HG03097 (cell line): ENCODE measurements at regions not wholly inside any gene's neighbourhood (a gene's known extent, or its start where the extent isn't known, plus 50 kb on each side); places are given as distances from the start of the nearest gene placed in this dataset.

Source experiments
- ATAC-seq: cut with Tn5 transposase; IDR thresholded peaks from one replicate; pipeline ENCODE4 v1.9.1; 2021; ENCODE audit not compliant: unreplicated experiment, low FRiP score

DNA sequence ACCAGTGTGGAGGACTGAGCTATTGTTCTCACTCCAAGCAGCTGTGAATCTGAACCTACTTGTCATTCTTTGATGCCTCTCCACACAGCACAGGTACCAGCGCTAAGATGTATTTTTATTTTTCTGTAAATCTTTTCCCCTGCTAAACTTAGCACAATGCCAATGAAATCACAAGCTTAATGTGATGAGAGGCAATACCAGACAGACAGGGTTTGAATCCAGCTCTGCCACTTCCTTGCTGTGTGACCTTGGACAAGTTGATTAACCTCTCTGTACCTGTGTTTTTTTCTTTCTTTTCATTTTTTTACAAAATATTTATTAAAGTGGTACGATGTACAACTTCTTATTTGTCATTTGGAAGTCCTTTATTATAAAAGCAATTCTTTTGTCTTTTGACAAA, 757.6 kb downstream of the MED13L start:
- no peak for ATAC-seq

DNA sequence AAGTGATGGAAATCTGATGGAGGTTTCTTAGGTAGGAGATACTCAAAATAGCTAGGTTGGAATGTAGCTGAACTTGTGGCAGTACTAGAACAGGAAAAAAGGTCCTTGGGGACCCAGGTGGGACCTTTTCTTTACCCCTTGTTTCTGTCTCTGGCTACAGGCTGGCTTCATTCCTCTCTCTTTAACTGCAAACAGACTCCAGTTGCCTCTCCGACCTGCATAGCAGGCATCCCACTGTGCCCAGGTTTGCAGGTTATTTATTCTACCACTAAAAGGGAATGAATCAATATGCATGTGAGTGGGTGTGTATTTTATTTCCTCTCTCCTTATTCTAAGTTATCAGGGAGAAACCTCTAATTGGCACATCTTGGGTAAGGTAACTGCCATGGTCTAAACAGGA, 758.1 kb downstream of the MED13L start:
- ATAC-seq: no peak

DNA sequence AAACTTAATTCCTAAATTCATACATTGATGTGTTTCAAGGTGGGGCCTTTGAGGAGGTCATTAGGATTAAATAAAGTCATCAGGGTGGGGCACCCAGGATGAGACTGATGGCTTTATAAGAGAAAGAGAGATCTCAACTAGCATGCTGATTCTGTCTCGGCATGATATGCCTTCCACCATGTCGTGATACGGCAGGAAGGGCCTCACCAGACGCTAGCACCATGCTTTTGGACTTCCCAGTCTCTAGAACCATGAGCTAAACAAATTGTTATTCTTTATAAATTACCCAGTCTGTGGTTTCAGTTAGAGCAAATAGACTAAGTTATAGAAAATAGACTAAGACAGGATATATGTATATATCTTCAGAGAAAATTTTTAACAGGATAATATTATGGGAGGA, 759.6 kb downstream of the MED13L start:
- no peak for ATAC-seq

DNA sequence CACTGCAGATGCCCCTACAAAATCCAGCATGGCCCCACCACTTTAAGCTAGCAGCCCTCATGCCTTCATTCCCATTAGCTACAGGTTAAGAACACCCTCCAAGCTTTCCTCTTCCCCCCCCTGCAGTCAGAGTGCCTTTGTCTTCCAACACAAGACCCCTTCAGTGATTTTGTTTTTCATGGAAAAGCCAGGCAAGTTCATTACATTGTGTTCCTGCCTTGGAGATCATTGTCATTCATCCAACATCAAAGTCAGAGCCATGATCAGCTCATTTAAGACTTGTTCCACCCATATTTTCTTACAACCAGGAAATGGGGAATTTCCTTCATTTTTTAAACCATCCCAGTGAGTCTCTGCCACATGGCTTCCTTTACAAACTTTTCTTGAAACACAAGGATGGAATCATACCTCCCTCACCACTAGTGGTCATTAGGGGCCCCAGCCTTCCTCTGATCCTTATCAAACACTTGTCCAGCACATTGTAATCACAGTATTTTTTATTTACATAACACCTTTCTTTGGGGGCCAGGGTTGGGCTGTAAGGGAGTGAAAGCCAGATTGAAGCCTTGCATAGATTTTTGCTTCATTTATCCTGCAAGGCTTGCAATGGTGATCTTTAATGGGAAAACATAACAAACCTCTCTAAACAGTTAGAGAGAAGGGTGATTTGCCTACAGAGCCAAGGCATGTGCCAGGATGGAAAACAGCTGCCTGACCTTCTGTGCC, 765.3 kb downstream of the MED13L start:
- no peak for ATAC-seq

DNA sequence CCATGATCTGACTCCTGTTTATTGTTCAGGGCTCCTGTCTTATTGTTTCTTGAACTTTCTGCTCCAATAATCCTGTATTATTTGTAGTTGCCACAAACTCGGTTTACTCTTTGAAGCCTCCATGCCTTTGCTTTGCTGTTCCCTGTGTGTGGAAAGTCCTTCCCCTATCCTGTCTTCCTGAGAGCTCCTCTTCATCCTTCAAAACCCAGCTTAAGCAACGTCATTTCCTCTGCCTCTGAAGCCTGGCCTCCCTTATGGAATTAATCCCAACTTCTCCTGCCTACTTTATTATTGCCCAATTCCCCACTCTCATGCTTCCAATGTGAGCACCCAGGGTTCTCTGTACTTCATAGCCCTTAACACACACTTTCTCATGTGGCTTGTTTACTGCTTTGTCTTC, 766.2 kb downstream of the MED13L start:
- ATAC-seq: no peak

DNA sequence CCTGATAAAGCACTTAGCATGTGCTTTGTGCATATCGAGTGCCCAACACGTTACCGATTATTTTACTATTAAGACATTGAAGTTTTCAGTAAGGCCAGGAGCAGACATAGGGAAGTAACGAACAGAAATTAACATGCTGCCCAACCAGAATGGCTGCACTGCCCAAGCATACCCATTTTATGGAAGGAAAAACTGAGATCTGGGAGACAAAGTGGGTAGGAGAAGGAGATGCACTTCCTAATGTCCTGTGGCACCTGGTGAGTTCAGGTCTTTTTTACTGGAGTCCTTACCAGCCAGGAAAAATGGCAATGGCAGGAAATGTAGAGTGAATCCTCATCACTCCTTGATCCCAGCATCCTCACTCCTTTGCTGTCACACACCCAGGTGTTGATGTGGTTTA, 768.5 kb downstream of the MED13L start:
- no peak for ATAC-seq

DNA sequence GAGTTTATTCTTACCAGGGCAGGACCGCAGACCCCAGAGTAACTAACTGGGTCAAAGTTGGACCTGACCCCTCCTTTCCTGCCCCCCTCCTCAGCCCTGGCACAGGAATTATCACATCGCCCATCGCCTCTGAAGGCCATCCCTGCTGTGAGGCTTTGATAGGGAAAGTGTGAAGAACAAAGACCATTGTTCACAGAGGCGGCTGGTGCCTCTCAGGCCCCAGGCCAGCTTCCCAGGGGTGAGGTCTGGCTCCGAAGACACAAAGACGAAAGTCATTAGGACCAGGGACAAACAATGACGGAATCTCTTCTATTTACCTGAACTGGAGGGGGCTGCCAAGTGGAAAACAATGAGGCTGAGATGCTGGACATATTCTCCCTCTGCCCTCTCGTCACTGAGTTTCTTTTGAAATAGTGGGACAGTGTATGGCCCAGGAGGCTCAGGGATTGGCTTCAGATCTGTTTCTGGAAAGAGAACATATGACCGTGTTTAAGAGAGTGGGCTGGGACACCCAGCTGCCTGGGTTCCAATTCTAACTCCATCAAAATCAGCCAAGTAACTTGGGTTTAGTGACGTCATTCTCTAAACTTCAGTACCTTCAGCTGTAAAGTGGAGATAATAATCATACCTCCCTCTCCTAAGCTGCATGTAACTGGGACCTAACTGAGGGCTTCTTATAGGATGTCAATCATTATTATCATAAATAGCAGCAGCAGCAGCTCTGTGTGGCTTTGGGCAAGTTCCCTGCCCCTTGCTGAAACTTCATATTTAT, 769.4 kb downstream of the MED13L start:
- no peak for ATAC-seq

DNA sequence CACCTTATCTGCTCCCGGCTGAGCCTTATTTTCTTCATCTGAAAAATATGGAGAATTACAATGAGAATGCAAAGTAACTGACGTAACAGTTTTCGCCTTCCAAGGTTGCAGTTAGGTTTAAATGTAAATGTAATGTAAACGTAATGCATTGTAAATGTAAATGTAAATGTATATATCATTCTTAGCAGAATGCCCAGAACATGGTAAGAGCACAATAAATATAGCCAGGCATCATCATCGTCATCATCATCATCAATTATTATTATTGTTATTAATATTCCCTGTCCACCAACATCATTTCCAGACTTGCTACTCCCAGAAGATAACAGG, 770.0 kb downstream of the MED13L start:
- ATAC-seq: no peak

DNA sequence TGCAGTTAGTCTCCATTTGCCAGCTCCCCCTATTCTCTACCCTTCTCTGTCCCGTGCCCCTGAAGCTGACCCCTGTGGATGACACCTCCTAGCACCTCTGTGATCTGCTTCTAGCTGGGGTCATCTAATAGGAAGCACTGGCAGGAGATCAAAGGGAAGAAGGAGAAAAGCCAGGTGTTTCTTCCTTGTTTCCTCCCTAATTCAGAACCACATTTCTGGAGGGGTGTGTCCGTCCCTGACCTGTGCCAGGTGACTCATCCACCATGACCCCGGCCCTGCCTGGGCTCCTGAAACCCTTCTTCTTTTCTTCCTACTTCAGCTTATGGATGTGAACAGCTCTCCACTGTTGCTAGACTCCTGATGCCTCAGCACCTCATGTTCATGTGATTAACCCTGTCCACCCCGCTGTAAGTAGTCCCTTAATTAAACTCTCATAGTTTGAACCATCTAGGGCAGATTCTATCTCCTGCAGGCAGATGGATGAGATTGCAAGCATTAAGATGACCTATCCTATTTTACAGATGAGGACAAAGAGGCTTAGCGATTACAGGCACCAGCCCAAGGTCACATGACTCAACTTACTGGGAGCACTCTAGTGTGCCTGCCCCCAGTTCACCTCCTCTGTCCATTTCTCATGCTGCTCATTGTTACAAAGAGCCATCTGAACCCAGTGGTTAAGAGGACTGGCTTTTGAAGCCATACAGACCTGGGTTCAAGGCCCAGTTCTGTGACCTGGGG, 770.5 kb downstream of the MED13L start:
- no peak for ATAC-seq

DNA sequence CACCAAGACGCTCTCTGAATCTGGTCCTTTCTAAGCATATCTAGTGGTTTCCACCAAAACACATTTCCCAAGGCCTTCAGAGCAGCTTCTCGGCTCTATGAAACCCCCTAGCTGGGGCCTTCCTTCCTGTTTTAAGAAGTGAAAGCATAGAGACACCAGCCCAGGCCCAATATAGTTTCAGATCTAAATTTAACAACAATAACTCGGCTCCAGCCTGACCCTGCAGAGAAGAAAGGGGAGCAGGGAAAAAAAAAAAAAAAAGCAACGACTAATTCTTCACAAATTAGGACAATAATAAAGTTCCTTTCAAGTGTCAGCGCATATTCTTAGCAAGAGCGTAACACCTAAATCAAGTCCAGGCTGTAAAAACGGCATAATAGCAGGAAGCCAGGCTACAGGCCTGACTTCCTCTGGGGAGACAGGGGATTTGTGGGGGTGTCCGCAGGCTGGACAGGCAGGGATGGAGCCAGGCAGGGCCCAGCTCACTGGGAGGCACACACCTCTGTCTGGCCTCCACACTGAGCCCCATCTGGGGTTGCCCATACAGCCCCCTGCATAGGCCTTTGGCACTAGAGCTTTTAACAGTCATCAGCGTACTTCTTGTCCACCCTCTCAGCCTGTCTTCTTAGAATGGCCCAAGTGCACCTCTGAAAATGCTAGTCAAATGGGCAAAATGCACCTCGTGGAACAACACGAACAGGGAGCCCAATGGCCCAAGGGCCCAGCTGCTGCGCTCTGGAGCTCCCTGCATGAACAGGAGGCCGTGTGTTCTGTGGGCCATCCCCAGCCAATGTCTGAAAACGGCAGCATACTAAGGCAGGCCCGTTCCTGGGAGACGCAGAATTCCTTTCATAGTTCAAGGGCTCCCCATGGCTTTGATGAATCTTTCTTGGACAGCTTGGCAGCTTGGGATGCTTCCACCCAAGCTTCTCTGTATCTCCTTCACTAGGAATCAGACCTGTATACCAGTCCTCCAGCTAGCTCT, 772.9 kb downstream of the MED13L start:
- no peak for ATAC-seq

DNA sequence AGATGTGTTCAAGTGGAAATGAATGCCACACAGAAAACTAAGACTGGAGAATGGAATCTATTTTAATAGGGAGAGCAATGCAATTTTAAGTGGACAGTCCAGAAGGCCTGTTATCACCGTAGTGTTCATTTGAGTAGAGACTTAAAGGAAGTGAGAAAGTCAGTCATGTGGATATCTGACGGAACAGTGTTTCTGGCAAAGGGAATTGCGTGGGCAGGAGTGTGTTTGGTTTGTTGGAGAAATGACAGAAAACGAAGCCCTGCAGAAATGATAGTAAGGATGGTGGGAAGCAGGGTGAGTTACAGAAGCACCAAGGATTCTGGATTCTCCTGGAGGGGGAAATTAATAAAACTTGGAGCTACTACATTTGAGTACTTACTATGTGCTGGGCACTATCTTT, 776.6 kb downstream of the MED13L start:
- ATAC-seq: no peak

DNA sequence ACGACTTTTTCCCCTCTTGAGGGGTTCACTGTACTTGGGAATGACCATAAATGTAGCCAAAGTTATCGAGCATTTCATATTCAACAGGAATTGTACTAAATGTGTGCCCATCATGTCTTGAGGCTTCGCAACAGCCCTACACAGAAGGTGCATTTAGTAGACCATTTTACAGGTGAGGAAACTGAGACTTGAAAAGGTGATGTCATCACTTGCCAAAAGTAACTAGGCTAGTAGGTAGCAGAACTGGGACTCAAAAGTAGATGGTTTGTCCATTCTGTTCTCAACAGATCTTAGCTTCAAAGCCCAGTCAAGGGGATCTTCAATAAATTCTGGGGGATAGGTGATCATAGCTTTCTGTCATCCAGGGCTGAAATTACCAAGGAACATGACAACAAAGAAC, 782.2 kb downstream of the MED13L start:
- no peak for ATAC-seq

DNA sequence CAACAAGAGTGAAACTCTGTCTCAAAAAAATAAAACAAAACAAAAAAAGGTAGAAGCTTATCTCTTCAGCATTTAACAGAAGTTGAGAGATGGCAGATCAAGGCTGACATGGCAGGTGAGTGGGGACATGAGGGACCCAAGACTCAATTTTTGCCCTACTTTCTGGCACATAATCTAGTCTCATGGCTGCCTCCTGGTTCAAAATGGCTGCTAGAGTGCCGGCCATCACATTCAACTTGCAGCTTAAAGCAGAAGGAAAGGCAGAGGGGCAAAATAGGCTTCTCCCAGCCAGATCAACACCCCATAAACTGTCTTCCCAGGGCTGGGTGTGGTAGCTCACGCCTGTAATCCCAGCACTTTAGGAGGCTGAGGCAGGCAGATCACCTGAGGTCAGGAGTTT, 784.9 kb downstream of the MED13L start:
- ATAC-seq: no peak

DNA sequence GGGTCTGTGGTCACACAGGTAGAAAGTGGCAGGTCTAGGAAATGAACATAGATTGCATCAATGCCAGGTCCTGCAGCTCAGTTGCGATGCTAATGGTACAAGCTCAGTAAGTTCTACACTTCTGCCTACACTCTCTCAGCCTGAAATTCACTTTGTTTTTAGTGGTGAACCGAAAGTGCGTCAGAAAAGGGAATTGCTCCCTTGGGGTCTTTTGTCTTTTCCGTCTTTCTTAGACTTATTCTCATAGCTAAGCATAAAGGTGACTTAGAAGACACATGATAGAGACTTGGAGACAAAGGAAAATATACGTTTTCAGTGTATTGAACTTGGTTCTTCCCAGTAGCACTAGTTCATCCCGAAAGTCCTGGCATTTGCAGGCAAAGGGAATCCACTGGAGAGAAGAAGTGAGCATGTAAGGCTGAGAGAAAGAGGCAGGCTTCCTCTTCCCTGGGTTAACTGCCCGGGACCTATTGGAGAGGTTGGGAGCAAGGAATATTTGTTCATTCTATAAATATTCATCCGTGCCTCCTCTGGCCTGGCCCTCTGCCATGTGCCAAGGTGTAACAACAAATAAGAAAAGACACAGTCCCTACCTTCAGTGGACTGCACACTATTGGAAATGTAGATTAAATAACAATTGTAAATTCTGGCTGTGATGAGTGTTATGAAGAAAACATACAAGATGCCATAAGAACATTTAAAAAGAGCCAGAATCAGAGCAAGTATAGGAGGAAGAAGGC, 785.8 kb downstream of the MED13L start:
- no peak for ATAC-seq

DNA sequence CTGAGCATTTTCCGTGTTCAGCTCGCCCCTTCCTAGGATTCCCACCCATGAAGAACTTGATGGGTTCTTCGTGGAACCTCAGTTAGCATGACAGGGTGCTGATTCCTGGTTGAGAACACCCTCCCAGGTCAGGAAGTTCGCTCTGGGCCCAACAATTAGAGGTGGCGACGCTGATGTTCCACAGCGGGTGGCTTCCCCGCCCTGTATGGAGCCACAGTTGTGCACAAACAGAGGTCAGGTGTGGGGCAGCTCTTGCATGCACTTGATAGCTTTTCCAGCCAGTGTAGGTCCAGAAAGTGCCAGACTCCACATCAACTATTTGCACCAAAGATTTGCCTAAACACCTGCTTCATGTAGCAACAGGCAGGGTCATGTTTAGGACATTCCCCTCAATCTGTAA, 788.2 kb downstream of the MED13L start:
- ATAC-seq: no peak

DNA sequence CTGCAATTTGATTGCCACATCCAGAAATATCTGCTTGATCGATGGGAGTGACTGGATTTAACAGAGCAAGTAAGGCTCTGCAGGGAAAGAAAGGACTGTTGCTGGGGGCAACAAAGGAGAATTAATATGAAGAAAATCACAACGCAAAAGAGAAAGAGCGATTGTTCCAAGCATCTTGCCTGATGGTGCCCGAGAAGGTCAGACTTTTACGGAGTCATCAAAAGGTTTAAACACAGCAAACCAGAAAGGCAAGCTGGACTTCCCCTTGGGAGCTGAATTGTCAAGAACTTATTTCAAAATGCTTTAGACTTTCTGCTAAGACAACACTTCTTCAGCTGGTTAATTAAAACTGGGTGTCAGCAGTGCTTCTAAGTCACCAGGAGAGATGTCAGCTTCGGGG, 791.5 kb downstream of the MED13L start:
- ATAC-seq: no peak

DNA sequence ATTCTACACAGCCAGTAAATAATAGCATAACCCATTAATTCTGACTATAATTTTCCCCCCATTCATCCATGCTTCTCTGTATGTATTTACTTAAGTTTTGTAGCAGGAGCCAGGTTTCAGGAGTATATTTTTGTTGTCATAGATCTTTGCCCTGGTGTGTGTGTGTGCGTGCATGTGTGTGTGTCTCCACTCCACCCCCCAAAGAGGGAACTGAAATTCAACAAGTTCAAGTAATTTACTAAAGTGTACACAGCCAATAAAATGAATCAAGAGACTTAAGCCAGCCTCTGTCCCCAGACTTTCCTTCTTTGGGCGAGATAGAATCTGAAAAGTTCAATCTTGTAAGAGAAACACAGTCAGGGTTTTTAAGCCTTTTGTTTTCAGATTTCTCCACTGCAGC, 792.0 kb downstream of the MED13L start:
- no peak for ATAC-seq

DNA sequence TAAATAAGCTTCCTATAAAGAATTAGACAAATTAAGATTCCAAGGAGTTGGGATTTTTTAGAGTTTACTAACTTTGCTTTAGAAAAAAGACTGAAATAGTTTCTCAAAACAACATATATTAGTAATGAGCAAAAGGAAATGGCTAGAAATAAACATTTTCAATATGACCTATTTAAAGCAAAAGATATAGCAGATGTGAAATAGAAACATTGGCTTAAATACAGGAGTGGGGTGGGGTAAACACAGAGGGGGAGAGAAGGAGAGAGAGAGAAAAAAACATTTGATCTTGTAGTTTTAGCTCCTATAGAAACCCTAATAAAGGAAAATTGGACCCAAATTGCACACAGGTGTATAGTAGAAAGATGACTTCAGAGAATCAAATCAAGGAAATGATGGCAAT, 794.5 kb downstream of the MED13L start:
- no peak for ATAC-seq

DNA sequence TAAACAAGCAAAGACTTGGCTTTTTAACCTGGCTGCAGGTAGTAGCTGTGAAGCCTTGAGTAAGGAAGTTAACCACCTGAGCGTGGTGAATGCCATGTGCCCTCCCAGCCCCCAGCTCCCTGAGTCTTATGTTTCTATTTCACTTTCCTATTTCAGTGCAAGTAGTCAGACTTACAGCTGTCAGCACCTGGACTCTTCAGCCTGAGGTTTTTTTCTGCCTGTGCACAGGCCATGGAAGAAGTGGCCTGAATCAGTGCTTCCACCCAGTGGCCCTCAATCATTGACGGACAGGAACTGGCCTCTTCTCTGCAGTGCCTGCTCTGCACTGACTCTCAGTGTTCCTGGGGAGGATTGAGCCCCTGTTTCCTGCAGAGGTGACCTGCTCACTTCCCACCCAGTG, 796.4 kb downstream of the MED13L start:
- ATAC-seq: no peak

DNA sequence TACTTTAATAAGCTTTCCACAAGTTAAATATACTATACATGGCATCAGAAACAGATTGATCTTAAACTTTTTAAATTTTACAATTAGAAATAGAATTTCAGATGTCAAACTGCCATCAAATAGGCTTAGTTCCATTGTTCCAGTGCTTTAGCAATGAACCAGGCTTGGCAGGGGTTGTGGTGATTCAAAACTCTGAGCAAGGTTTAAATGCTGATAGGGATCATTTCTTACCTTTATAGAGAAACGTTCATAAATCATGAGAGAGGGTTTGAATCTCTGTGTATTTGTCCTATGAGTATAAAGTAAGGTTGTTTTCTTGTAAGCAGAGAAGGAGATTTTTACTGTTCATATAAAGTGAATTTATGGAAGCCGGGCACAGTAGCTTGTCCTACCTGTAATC, 794.5 kb upstream of the TBX3 start:
- no peak for ATAC-seq
